ENCODE measurements at regions not wholly inside any gene's neighbourhood (a gene's known extent, or its start where the extent isn't known, plus 50 kb on each side); places are given as distances from the start of the nearest gene placed in this dataset.

DNA sequence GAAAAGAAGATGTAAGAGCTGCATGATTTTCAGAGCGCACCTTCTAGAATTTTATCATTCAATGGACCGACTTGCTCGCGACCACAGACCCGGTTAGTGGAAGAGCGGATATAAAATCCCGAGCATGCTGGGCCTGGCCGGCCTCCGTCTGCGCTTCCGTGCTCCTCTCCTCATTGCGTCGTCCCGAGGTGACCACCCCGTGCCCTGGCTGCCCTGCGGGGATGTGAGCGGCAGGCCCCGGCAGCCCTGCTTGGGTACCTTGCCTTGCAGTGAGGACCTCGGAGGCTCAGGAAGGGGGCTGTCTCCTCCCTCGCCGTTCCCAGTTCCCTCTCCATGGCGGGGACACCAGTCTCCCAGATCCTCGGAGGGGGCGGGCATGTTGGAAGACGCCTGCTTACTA is 330.9 kb upstream of the SHH start:
- H2BK20ac ChIP-seq (ENCODE audit: low read depth, low read length) = no peak overlapping the region
- POLR2A ChIA-PET (ENCODE audit: unreplicated experiment) = no interaction called here
- H3K79me1 ChIP-seq (ENCODE audit: low read depth in 1 of 2, low read length in 2 of 2) = no peaks in the 10 kb centered on the region
- H3K27ac ChIP-seq (ENCODE audit: insufficient read depth, low read length) = no peak overlapping the region
- no peak overlapping the region for H3K18ac ChIP-seq (ENCODE audit: low read depth, low read length)
- no peak overlapping the region for H4K5ac ChIP-seq (ENCODE audit: low read depth, low read length)
- H2BK15ac ChIP-seq (ENCODE audit: low read depth, low read length) = no peak overlapping the region
- no peaks in the 10 kb centered on the region for H4K20me1 ChIP-seq (ENCODE audit: insufficient read depth, low read length)
- BruUV-seq (replicated peaks) = no TSS peak
- dilution Hi-C loops (cut with HindIII; ENCODE audit: low sequenced_read_pairs, unreplicated experiment) = no loop called here
- no peaks in the 10 kb centered on the region for H3K36me3 ChIP-seq (ENCODE audit: control insufficient read depth, insufficient read depth, low read length)
- H3K14ac ChIP-seq (replicated peaks; ENCODE audit: low read depth, low read length) = no peak overlapping the region
- peaks cover 51% of the 10 kb centered on the region for H3K9me3 ChIP-seq (ENCODE audit: control insufficient read depth, insufficient read depth, low read length)
- no peaks in the 10 kb centered on the region for H3K9me1 ChIP-seq (ENCODE audit: insufficient read depth, low read length)
- WGBS, 2 experiments (ENCODE audit: extremely low coverage in 2 of 2, insufficient read length in 1 of 2) = 83% methylated on average over 15 of the region's 25 CpGs; no CpG with 5 or more reads in 1 of the 2 experiments
- in situ Hi-C loops (cut with MboI; ENCODE audit: low sequenced_read_pairs) = no loop called here
- no peak overlapping the region for H2BK120ac ChIP-seq (ENCODE audit: low read depth, low read length)
- DNase-seq (no peak), ATAC-seq (ENCODE audit: low read depth) (no peak)
- CTCF ChIA-PET = no interaction called here
- H3K9ac ChIP-seq (ENCODE audit: low read depth, low read length) = no peak overlapping the region
- H3K56ac ChIP-seq (ENCODE audit: extremely low read depth, insufficient read depth, low read length) = no peak overlapping the region
- H2AK9ac ChIP-seq (replicated peaks; ENCODE audit: low read depth, low read length, poor library complexity) = no peak overlapping the region
- H4K8ac ChIP-seq (ENCODE audit: low read depth in 2 of 2, low read length in 2 of 2) = no peak overlapping the region
- H3K4me3 ChIP-seq (ENCODE audit: insufficient read depth, low read depth, low read length) = no peak overlapping the region
- H3K4ac ChIP-seq (ENCODE audit: low read depth, low read length) = no peak overlapping the region
- intact Hi-C loops (cut with micrococcal nuclease) = no loop called here
- H3K23ac ChIP-seq (ENCODE audit: low read depth, low read length) = no peak overlapping the region
- H3K4me1 ChIP-seq (ENCODE audit: control insufficient read depth, insufficient read depth, low read length) = no peaks in the 10 kb centered on the region
- H2AFZ ChIP-seq (replicated peaks; ENCODE audit: low read length, poor library complexity) = no peak overlapping the region
- no peak overlapping the region for H3K4me2 ChIP-seq (ENCODE audit: low read depth, low read length)
- H4K91ac ChIP-seq (ENCODE audit: insufficient read depth, low read depth, low read length) = no peak overlapping the region
- H2AK5ac ChIP-seq (ENCODE audit: low read depth, low read length) = no peak overlapping the region
- TF ChIP-seq CTCF (conservative IDR thresholded peaks at IDR 0.05; ENCODE audit: low read depth, low read length) (no peak), NFE2L2 (IDR thresholded peaks at IDR 0.05; ENCODE audit: low read depth, low read length) (no peak), FOS (IDR thresholded peaks at IDR 0.05; ENCODE audit: low read depth, low read length) (no peak)
- H3K27me3 ChIP-seq (ENCODE audit: control insufficient read depth, insufficient read depth, low read length) = no peaks in the 10 kb centered on the region
- H2BK5ac ChIP-seq (ENCODE audit: low read depth, low read length, poor library complexity, severe bottlenecking) = no peak overlapping the region
